ELR (cell line): ENCODE measurements at regions not wholly inside any gene's neighbourhood (a gene's known extent, or its start where the extent isn't known, plus 50 kb on each side); places are given as distances from the start of the nearest gene placed in this dataset.
"Not testable (repeated sequence)": the region's sequence is repeated elsewhere in the genome, so short reads cannot be mapped to it uniquely, and the experiment has no call there.

Experiments used
- DNase-seq: peaks from one replicate; pipeline ENCODE4 v3.0.0-alpha.2; 2015; ENCODE audit warnings: low read depth

GRCh38 chr7:156063241-156063810, 251.1 kb upstream of the SHH start:
- DNase-seq = no peak

GRCh38 chr7:156062286-156062685, 250.0 kb upstream of the SHH start:
- DNase-seq = no peak

GRCh38 chr7:156061689-156062255, 249.5 kb upstream of the SHH start:
- no peak for DNase-seq

GRCh38 chr7:156060925-156061324, 248.7 kb upstream of the SHH start:
- DNase-seq = no peak

- DNase-seq = no peak
Measured at GRCh38 chr7:156059369-156059768, 247.1 kb upstream of the SHH start.

- no peak for DNase-seq
Measured at GRCh38 chr7:156058248-156058647, 246.0 kb upstream of the SHH start.

GRCh38 chr7:156056534-156056933, 244.3 kb upstream of the SHH start:
- DNase-seq = no peak

GRCh38 chr7:156055206-156055822, 243.1 kb upstream of the SHH start:
- no peak for DNase-seq

GRCh38 chr7:156051884-156052283, 239.6 kb upstream of the SHH start:
- DNase-seq = no peak

GRCh38 chr7:156050636-156051569, 238.6 kb upstream of the SHH start:
- no peak for DNase-seq

GRCh38 chr7:156049366-156049765, 237.1 kb upstream of the SHH start:
- DNase-seq = no peak

- DNase-seq = no peak
Measured at GRCh38 chr7:156046031-156046560, 233.8 kb upstream of the SHH start.

- DNase-seq = no peak
Measured at GRCh38 chr7:156043416-156044178, 231.3 kb upstream of the SHH start.

GRCh38 chr7:156041398-156041797, 229.1 kb upstream of the SHH start:
- DNase-seq = no peak

GRCh38 chr7:156039971-156040677, 227.9 kb upstream of the SHH start:
- DNase-seq = no peak

- no peak for DNase-seq
Measured at GRCh38 chr7:156039194-156039593, 226.9 kb upstream of the SHH start.

GRCh38 chr7:156038345-156038744, 226.1 kb upstream of the SHH start:
- DNase-seq = no peak

GRCh38 chr7:156036153-156036552, 223.9 kb upstream of the SHH start:
- DNase-seq = no peak

GRCh38 chr7:156035387-156035786, 223.1 kb upstream of the SHH start:
- not testable (repeated sequence) for DNase-seq

GRCh38 chr7:156034397-156034796, 222.1 kb upstream of the SHH start:
- no peak for DNase-seq

- DNase-seq = no peak
Measured at GRCh38 chr7:156032973-156033372, 220.7 kb upstream of the SHH start.
